CD4-positive, CD25-positive, alpha-beta regulatory T cell (primary cell): ENCODE measurements at regions not wholly inside any gene's neighbourhood (a gene's known extent, or its start where the extent isn't known, plus 50 kb on each side); places are given as distances from the start of the nearest gene placed in this dataset.
"Not testable (repeated sequence)": the region's sequence is repeated elsewhere in the genome, so short reads cannot be mapped to it uniquely, and the experiment has no call there.

Source experiments
- ATAC-seq, 2 donors: fragments of 150-1000 bp; cut with Tn5 transposase; one replicate each; pipeline ENCODE4 v1.10.0; 2021; ENCODE audit warnings: low read depth in 2 of 2, moderate number of reproducible peaks in 2 of 2, moderate library complexity in 1 of 2
- DNase-seq, 3 donors: peaks; one replicate each; pipeline versions ENCODE4 v3.0.0 to v3.0.0-alpha.2; 2012 to 2022; ENCODE audit warnings: mixed read lengths in 1 of 3
- H3K27ac ChIP-seq: one replicate; pipeline ENCODE4 v1.7.0; 2013; ENCODE audit warnings: mild to moderate bottlenecking, low read length; ENCODE audit not compliant: insufficient read depth, poor library complexity, severe bottlenecking
- H3K27me3 ChIP-seq: one replicate; pipeline ENCODE4 v1.7.0; 2013; ENCODE audit warnings: low read length; ENCODE audit not compliant: control insufficient read depth, insufficient read depth
- H3K36me3 ChIP-seq: one replicate; pipeline ENCODE4 v1.7.0; 2013; ENCODE audit warnings: mild to moderate bottlenecking, low read length, moderate library complexity; ENCODE audit not compliant: control insufficient read depth, insufficient read depth
- H3K4me1 ChIP-seq: 2 replicates; pipeline ENCODE4 v1.7.0; 2013; ENCODE audit warnings: mild to moderate bottlenecking, low read length; ENCODE audit not compliant: insufficient read depth, control insufficient read depth, poor library complexity, severe bottlenecking
- H3K4me3 ChIP-seq: one replicate; pipeline ENCODE4 v1.7.0; 2013; ENCODE audit warnings: low read depth, mild to moderate bottlenecking, low read length, moderate library complexity
- H3K9me3 ChIP-seq, 2 experiments: 1 replicate in 1 of 2; 2 replicates in 1 of 2; pipeline ENCODE4 v1.7.0; 2013; ENCODE audit warnings: low read length in 2 of 2, mild to moderate bottlenecking in 1 of 2, moderate library complexity in 1 of 2; ENCODE audit not compliant: control insufficient read depth in 2 of 2
- H3K27ac Mint-ChIP-seq, 3 donors: one replicate each; pipeline ENCODE4 v1.8.0; 2020 to 2022; ENCODE audit warnings: mild to moderate bottlenecking in 3 of 3, mixed read lengths in 3 of 3, moderate library complexity in 2 of 3
- H3K27me3 Mint-ChIP-seq: one replicate; pipeline ENCODE4 v1.8.0; 2022; ENCODE audit warnings: mild to moderate bottlenecking, mixed read lengths
- H3K36me3 Mint-ChIP-seq: one replicate; pipeline ENCODE4 v1.8.0; 2020; ENCODE audit warnings: mixed read lengths
- H3K4me1 Mint-ChIP-seq, 4 donors: one replicate each; pipeline ENCODE4 v1.8.0; 2020 to 2022; ENCODE audit warnings: mixed read lengths in 4 of 4, mild to moderate bottlenecking in 1 of 4
- H3K4me3 Mint-ChIP-seq, 4 donors: one replicate each; pipeline ENCODE4 v1.8.0; 2020 to 2022; ENCODE audit warnings: mild to moderate bottlenecking in 4 of 4, mixed read lengths in 4 of 4, moderate library complexity in 3 of 4
- H3K9me3 Mint-ChIP-seq, 7 donors: one replicate each; pipeline ENCODE4 v1.8.0; 2020 to 2022; ENCODE audit warnings: mixed read lengths in 7 of 7, mild to moderate bottlenecking in 3 of 7, moderate library complexity in 2 of 7

GRCh38 chr2:95757988-95758387 is 166.2 kb downstream of the TRIM43 start:
- ATAC-seq = no peak

GRCh38 chr2:95759481-95760246 is 167.9 kb downstream of the TRIM43 start:
- H3K27me3 ChIP-seq = no peaks in the 10 kb centered on the region
- Mint-ChIP-seq H3K27me3 (no peaks in the 10 kb centered on the region), H3K9me3 (peaks cover 0 to 2% (median 0%) of the 10 kb centered on the region in 7 donors), H3K36me3 (no peaks in the 10 kb centered on the region), H3K4me1 (no peaks in the 10 kb centered on the region), H3K27ac (no peak overlapping the region), H3K4me3 (no peak overlapping the region)
- ATAC-seq = no peak
- H3K4me3 ChIP-seq = no peak overlapping the region
- no peaks in the 10 kb centered on the region for H3K36me3 ChIP-seq
- no peaks in the 10 kb centered on the region for H3K4me1 ChIP-seq
- H3K27ac ChIP-seq = no peak overlapping the region
- H3K9me3 ChIP-seq = no peaks in the 10 kb centered on the region
- no peak for DNase-seq

More at GRCh38 chr2:95757988-95758387, 166.2 kb downstream of the TRIM43 start:
- Histone ChIP-seq H3K27ac (no peak overlapping the region), H3K36me3 (no peaks in the 10 kb centered on the region), H3K27me3 (no peaks in the 10 kb centered on the region), H3K4me1 (no peaks in the 10 kb centered on the region), H3K9me3 (no peaks in the 10 kb centered on the region), H3K4me3 (no peak overlapping the region)
- H3K36me3 Mint-ChIP-seq = no peaks in the 10 kb centered on the region
- peaks cover 0 to 2% (median 0%) of the 10 kb centered on the region in 7 donors for H3K9me3 Mint-ChIP-seq
- no peaks in the 10 kb centered on the region for H3K4me1 Mint-ChIP-seq
- H3K4me3 Mint-ChIP-seq = no peak overlapping the region
- no peak for DNase-seq
- H3K27me3 Mint-ChIP-seq = peaks cover 3% of the 10 kb centered on the region
- H3K27ac Mint-ChIP-seq = no peak overlapping the region

DNA sequence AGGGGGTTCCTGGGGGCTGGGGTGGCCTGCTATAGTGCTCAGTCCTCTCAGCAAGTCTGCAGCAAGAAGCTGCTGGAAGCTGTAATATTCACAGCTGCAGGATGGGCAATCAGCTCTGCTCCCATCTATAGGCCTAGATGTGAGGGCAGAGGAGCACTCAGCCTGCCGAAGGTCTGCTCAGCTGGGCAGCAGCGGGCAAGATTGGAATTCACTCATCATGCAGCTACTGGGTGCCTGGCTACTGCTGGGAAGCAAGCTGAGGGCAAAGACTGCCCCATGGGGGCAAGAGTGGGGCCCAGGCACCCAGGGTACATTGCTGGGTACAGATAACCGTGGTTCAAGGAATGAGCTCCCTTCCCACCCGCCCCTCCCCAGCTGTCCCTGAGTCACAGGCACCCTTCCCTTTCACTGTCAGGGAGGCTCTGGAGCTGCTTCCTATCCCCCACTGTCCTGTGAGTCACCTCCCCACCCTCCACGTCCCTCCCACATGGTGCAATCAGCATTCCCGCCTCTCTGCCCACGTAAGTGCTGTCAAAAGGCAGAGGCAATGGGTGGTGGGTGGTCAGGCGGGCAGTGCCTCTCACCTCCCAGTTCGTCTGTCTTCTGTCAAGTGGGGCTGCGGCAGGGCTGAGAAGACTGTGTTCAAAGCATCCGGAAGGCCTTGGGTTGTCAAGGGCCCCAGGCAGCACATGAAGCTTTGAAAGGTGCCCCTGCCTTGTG is 169.2 kb downstream of the TRIM43 start:
- Histone ChIP-seq H3K27ac (no peak overlapping the region), H3K36me3 (no peaks in the 10 kb centered on the region), H3K27me3 (no peaks in the 10 kb centered on the region), H3K4me3 (no peak overlapping the region), H3K4me1 (no peaks in the 10 kb centered on the region), H3K9me3 (no peaks in the 10 kb centered on the region)
- Mint-ChIP-seq H3K4me1 (no peaks in the 10 kb centered on the region), H3K36me3 (no peaks in the 10 kb centered on the region), H3K27ac (no peak overlapping the region), H3K9me3 (no peaks in the 10 kb centered on the region), H3K4me3 (no peak overlapping the region), H3K27me3 (no peaks in the 10 kb centered on the region)
- no peak for ATAC-seq
- no peak for DNase-seq

DNA sequence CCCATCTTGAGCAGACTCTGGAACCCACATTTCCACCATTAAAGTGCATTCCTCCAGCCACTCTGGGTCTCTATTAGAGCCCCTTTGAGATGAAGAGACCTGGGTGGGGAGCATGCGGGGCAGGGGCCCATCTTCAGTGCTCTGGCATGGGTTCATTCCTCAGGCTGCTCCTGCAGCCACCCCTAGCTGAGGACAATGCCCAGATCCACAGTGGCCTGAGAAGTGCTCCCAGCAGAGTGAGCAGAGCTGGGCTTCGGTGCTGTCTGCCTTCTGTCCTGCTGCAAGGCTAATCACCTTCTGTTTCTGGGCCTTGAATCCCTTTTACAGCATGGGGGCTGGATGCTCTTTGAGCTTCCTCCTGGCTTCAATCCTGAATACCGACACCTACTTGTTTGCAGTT is 169.8 kb downstream of the TRIM43 start:
- Mint-ChIP-seq H3K27me3 (no peaks in the 10 kb centered on the region), H3K4me3 (no peak overlapping the region), H3K4me1 (no peaks in the 10 kb centered on the region), H3K9me3 (no peaks in the 10 kb centered on the region), H3K36me3 (no peaks in the 10 kb centered on the region), H3K27ac (no peak overlapping the region)
- no peaks in the 10 kb centered on the region for H3K36me3 ChIP-seq
- no peak for ATAC-seq
- H3K27ac ChIP-seq = no peak overlapping the region
- H3K9me3 ChIP-seq = no peaks in the 10 kb centered on the region
- H3K4me3 ChIP-seq = no peak overlapping the region
- no peak for DNase-seq
- no peaks in the 10 kb centered on the region for H3K27me3 ChIP-seq
- H3K4me1 ChIP-seq = no peaks in the 10 kb centered on the region

DNA sequence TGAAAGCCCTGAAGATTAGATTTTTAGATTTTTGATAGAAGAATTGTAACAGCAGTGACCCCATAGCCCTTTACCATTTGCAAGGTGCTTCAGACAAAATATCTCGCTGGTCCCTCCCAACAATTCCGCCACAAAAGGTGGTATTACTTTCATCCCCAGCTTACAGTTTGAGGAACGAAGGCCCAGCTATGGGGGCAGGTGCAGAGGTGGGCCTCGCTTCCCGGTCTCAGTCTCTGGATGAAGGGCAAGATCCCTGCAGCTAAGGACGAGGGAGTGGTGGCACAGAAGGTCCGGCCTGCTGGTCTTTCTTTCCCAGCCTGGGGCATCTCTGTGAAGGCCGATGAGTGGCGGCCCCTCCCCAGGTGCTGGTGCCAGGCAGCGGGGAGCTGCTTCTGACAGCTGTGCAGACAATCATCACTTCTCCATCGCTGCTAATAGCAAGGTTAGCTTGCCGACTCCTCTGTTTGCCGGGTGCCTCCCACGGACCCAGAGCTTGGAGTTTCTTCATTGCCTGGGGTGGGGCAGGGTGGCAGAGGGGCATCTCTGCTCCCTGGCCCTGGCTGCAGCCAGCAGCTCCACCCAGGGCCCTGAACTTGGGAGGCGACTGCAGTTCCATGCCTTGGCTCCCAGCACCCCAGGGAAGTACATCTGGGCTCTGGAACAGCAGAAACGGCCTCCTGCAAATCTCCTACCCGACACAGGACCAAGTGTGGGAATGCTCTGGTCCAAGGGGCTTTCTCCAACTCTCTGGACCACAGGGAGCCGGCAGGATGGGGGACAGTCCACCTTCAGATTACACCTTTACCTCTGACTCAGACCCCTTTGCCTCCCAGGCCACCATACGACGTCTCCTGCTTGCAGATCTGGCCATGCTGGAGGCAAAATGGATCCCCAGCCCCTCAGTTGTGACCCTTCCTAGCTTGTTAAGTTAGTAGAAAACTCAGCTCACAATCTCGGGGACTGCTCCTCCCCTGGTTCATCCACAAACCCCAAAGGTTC is 170.5 kb downstream of the TRIM43 start:
- H3K27me3 Mint-ChIP-seq, H3K36me3 Mint-ChIP-seq, H3K27ac ChIP-seq, H3K27me3 ChIP-seq, H3K4me1 ChIP-seq, H3K27ac Mint-ChIP-seq, H3K4me3 ChIP-seq, H3K4me1 Mint-ChIP-seq, ATAC-seq, H3K36me3 ChIP-seq, DNase-seq, H3K4me3 Mint-ChIP-seq, H3K9me3 ChIP-seq, H3K9me3 Mint-ChIP-seq: not testable (repeated sequence)

GRCh38 chr2:95763074-95763473 is 171.3 kb downstream of the TRIM43 start:
- not testable (repeated sequence) for H3K27ac ChIP-seq, H3K4me3 Mint-ChIP-seq, H3K4me1 Mint-ChIP-seq, ATAC-seq, H3K36me3 ChIP-seq, H3K27ac Mint-ChIP-seq, H3K27me3 Mint-ChIP-seq, H3K36me3 Mint-ChIP-seq, H3K9me3 Mint-ChIP-seq, DNase-seq, H3K4me3 ChIP-seq, H3K4me1 ChIP-seq, H3K27me3 ChIP-seq, H3K9me3 ChIP-seq

GRCh38 chr2:95764966-95765365 is 173.2 kb downstream of the TRIM43 start:
- H3K27ac Mint-ChIP-seq, ATAC-seq, H3K36me3 ChIP-seq, H3K27me3 ChIP-seq, H3K36me3 Mint-ChIP-seq, H3K4me1 Mint-ChIP-seq, H3K9me3 ChIP-seq, H3K27me3 Mint-ChIP-seq, H3K9me3 Mint-ChIP-seq, H3K4me1 ChIP-seq, H3K4me3 ChIP-seq, H3K27ac ChIP-seq, DNase-seq, H3K4me3 Mint-ChIP-seq: not testable (repeated sequence)
